ENCODE measurements at regions not wholly inside any gene's neighbourhood (a gene's known extent, or its start where the extent isn't known, plus 50 kb on each side); places are given as distances from the start of the nearest gene placed in this dataset.

- TF ChIP-seq CTCF (conservative IDR thresholded peaks at IDR 0.05; ENCODE audit: low read depth in 2 of 2): no peak
- TF ChIP-seq POLR2AphosphoS5 (IDR thresholded peaks at IDR 0.05; ENCODE audit: low read depth): no peak
- TF ChIP-seq REST (IDR thresholded peaks at IDR 0.05; ENCODE audit: unreplicated experiment): no peak
- no peak for TF ChIP-seq EZH2phosphoT487 (IDR thresholded peaks at IDR 0.05; ENCODE audit: unreplicated experiment)
- no peak for TF ChIP-seq STAT1 (IDR thresholded peaks at IDR 0.05; ENCODE audit: unreplicated experiment)
Measured at GRCh38 chr14:87044807-87045206, 948.2 kb downstream of the GALC start.

Data from GM23338 (cell line).